Right lobe of liver (tissue), 6 donors: ENCODE measurements at regions not wholly inside any gene's neighbourhood (a gene's known extent, or its start where the extent isn't known, plus 50 kb on each side); places are given as distances from the start of the nearest gene placed in this dataset.
A peak's percentile ranks its signal among the peaks of the same experiment; 100 is the strongest.

ENCODE experiments used
- ATAC-seq, 4 donors: fragments of 200-7000 bp; cut with Tn5 transposase; one replicate each; pipeline ENCODE4 v1.9.1; 2020; ENCODE audit warnings: mild to moderate bottlenecking in 4 of 4, moderate library complexity in 4 of 4
- DNase-seq, 3 donors: peaks; one replicate each; pipeline ENCODE4 v3.0.0-alpha.2; 2020
- H3K27ac ChIP-seq, 3 donors: fragments of 200-600 bp; one replicate each; pipeline ENCODE4 v1.8.0; 2022
- H3K27me3 ChIP-seq, 2 donors: fragments of 200-600 bp; one replicate each; pipeline ENCODE4 v1.8.0; 2022
- H3K36me3 ChIP-seq, 4 donors: fragments of 200-600 bp; sonication (generic) in 1 of 4; one replicate each; pipeline versions ENCODE4 v1.5.1 to v1.8.0; 2017 to 2022; ENCODE audit warnings: control low read depth in 1 of 4
- H3K4me1 ChIP-seq, 4 donors: fragments of 200-600 bp; sonication (generic) in 1 of 4; one replicate each; pipeline versions ENCODE4 v1.5.1 to v1.8.0; 2017 to 2022; ENCODE audit warnings: control low read depth in 1 of 4
- H3K4me3 ChIP-seq, 3 donors: fragments of 200-600 bp; one replicate each; pipeline ENCODE4 v1.8.0; 2022
- H3K9me3 ChIP-seq, 4 donors: fragments of 200-600 bp; sonication (generic) in 1 of 4; one replicate each; pipeline versions ENCODE4 v1.5.1 to v1.8.0; 2017 to 2022; ENCODE audit warnings: control low read depth in 1 of 4
- CTCF ChIP-seq, 4 donors: fragments of 200-600 bp in 3 of 4; fragments of 450-650 bp in 1 of 4; IDR thresholded peaks; one replicate each; pipeline versions ENCODE4 v1.5.1 to v1.8.0; 2016 to 2022; ENCODE audit warnings: antibody characterized with exemption in 4 of 4, mild to moderate bottlenecking in 2 of 4
- POLR2A ChIP-seq: fragments of 450-650 bp; IDR thresholded peaks from one replicate; pipeline ENCODE4 v1.6.1; 2017; ENCODE audit warnings: antibody characterized with exemption, mild to moderate bottlenecking
- WGBS: methylation state at CpG from one replicate; pipeline ENCODE4 v1.1.6; 2018; ENCODE audit warnings: low coverage, low lambda C conversion rate; ENCODE audit not compliant: insufficient coverage; ENCODE audit errors: missing lambda C conversion rate; 5-methylcytosine and 5-hydroxymethylcytosine counted together
- intact Hi-C, 2 donors: fragments of 100-400 bp; cut with DNase I; formaldehyde crosslinking; loops; one replicate each; pipeline versions ENCODE4 v1.11.2 to v1.14.1; 2022
- donor health status: DM: no; HTN: yes; CAD: no.
- donor health status: DM: no; HTN: no; CAD: no.
- donor health status: DM: no; HTN: no; CAD: no.
- donor health status: DM: no; HTN: yes; CAD: no.
- donor health status: DM: no; HTN: yes; CAD: no.

DNA sequence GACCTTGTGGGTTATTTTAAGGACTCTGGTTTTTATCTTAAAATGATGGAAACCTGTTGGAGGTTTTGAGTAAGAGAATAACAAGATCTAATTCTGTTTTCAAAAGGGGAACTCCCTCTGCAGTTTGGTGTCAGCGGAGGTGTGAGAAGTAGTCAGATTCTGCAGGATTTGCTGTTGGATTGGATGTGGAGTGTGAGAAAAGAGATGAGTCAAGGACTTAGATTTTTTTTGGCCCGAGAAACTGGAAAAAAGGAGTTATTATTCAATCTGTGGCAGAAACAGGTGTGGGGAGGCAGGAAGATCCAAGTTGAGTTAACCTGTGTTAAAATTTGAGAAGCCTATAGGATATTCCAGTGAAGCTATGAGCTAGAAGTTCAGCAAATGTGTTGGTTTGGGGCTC lies 337.2 kb upstream of the FANCL start:
- no peak for TF ChIP-seq CTCF (IDR thresholded peaks at IDR 0.05)
- no peak for TF ChIP-seq POLR2A
- no peak for ATAC-seq
- Histone ChIP-seq H3K27me3 (no peaks in the 10 kb centered on the region), H3K27ac (no peak overlapping the region), H3K36me3 (no peaks in the 10 kb centered on the region), H3K9me3 (no peaks in the 10 kb centered on the region), H3K4me1 (no peaks in the 10 kb centered on the region), H3K4me3 (no peak overlapping the region)
- DNase-seq, result no peak
- intact Hi-C loops, result no loop called here
- 94% methylated on average over 2 of the region's 2 CpGs for WGBS

- intact Hi-C loops, result no loop called here
- no peak for TF ChIP-seq CTCF (IDR thresholded peaks at IDR 0.05)
- no peak for TF ChIP-seq POLR2A
- DNase-seq, result no peak
- 65% methylated on average over 4 of the region's 4 CpGs for WGBS
- H3K9me3 ChIP-seq, result no peaks in the 10 kb centered on the region
- H3K27ac ChIP-seq, result no peak overlapping the region
- H3K36me3 ChIP-seq, result no peaks in the 10 kb centered on the region
- no peak overlapping the region for H3K4me3 ChIP-seq
- no peaks in the 10 kb centered on the region for H3K4me1 ChIP-seq
- H3K27me3 ChIP-seq, result no peaks in the 10 kb centered on the region
- ATAC-seq, result no peak
These were observed 333.7 kb upstream of the FANCL start for GRCh38 chr2:58574873-58575272.

DNA sequence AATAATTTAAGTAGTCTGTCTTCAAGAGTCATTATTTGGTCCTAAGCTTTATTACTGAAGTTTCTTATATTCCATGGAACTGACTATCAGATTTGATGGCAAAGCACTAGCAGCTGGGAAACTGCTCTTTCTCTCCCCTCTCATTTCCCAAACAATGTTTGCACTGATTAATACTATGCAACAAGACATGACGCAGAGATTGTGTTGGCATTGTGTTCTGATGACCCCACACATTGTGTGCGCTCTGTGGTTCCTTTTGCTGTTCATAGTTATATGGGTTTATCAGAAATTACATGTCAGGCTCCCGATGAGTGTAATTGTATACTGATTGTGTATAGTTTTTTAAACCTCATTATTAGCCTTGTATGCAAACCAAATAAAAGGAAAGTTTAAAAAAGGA lies 331.6 kb upstream of the FANCL start:
- no peak overlapping the region for H3K4me3 ChIP-seq
- intact Hi-C loops, result no loop called here

GRCh38 chr2:58571181-58571852 lies 330.2 kb upstream of the FANCL start:
- ATAC-seq, result peak; percentile 77 to 93 (median 86)
- H3K4me3 ChIP-seq, result no peak overlapping the region
- TF ChIP-seq CTCF (IDR thresholded peaks at IDR 0.05) (peak; percentile 31 to 57 (median 50)), POLR2A (no peak)
- no peak for DNase-seq
- intact Hi-C loops, result no loop called here
- H3K27ac ChIP-seq, result no peak overlapping the region
- 18% methylated on average over 10 of the region's 10 CpGs for WGBS
- H3K9me3 ChIP-seq, result no peaks in the 10 kb centered on the region
- no peaks in the 10 kb centered on the region for H3K4me1 ChIP-seq
- H3K36me3 ChIP-seq, result no peaks in the 10 kb centered on the region
- H3K27me3 ChIP-seq, result no peaks in the 10 kb centered on the region

More for the DNA sequence above, 331.6 kb upstream of the FANCL start:
- Histone ChIP-seq H3K27ac (no peak overlapping the region), H3K36me3 (no peaks in the 10 kb centered on the region), H3K9me3 (no peaks in the 10 kb centered on the region), H3K4me1 (no peaks in the 10 kb centered on the region), H3K27me3 (no peaks in the 10 kb centered on the region)
- TF ChIP-seq CTCF (IDR thresholded peaks at IDR 0.05) (no peak), POLR2A (no peak)
- ATAC-seq (no peak), DNase-seq (no peak)
- 64% methylated on average over 3 of the region's 3 CpGs for WGBS
